Uterus (tissue), 3 donors: ENCODE measurements at regions not wholly inside any gene's neighbourhood (a gene's known extent, or its start where the extent isn't known, plus 50 kb on each side); places are given as distances from the start of the nearest gene placed in this dataset.

ENCODE experiments used
- DNase-seq, 2 donors: peaks; one replicate each; pipeline ENCODE4 v3.0.0-alpha.2; 2019 to 2020
- H3K27ac ChIP-seq, 2 donors: fragments of 200-600 bp; sonication (generic); 1 replicate in 1 of 2; 2 replicates in 1 of 2; pipeline ENCODE4 v1.5.1; 2016 to 2018
- H3K27me3 ChIP-seq, 2 donors: fragments of 200-600 bp; sonication (generic); one replicate each; pipeline ENCODE4 v1.5.1; 2018 to 2019; ENCODE audit warnings: control low read depth in 1 of 2
- H3K36me3 ChIP-seq, 2 donors: fragments of 200-600 bp; sonication (generic); one replicate each; pipeline ENCODE4 v1.5.1; 2019; ENCODE audit warnings: control low read depth in 1 of 2
- H3K4me1 ChIP-seq, 2 donors: fragments of 200-600 bp; sonication (generic); one replicate each; pipeline ENCODE4 v1.5.1; 2018 to 2019; ENCODE audit warnings: control low read depth in 1 of 2
- H3K4me3 ChIP-seq, 2 donors: fragments of 200-600 bp; sonication (generic); 1 replicate in 1 of 2; 2 replicates in 1 of 2; pipeline ENCODE4 v1.5.1; 2018 to 2019; ENCODE audit warnings: mild to moderate bottlenecking in 1 of 2
- H3K9me3 ChIP-seq, 2 donors: fragments of 200-600 bp; sonication (generic); one replicate each; pipeline ENCODE4 v1.5.1; 2019; ENCODE audit warnings: control low read depth in 1 of 2
- CTCF ChIP-seq, 4 experiments: fragments of 200-600 bp in 2 of 4; fragments of 450-650 bp in 2 of 4; sonication (generic) in 2 of 4; IDR thresholded peaks; one replicate each; pipeline ENCODE4 v1.5.1; 2016 to 2019; ENCODE audit warnings: antibody characterized with exemption in 4 of 4, mild to moderate bottlenecking in 2 of 4, moderate library complexity in 1 of 4
- POLR2A ChIP-seq, 2 donors: fragments of 450-650 bp; IDR thresholded peaks; one replicate each; pipeline ENCODE4 v1.6.1; 2016; ENCODE audit warnings: antibody characterized with exemption in 2 of 2, mild to moderate bottlenecking in 1 of 2, moderate library complexity in 1 of 2
- intact Hi-C: fragments of 100-400 bp; cut with DNase I; formaldehyde crosslinking; loops from one replicate; pipeline ENCODE4 v1.15.1; 2023; ENCODE audit warnings: low total_unique reads
- donor health status: DM: yes; HTN: yes; CAD: no.

- TF ChIP-seq POLR2A (IDR thresholded peaks at IDR 0.05), result no peak
- no peak for TF ChIP-seq CTCF (IDR thresholded peaks at IDR 0.05)
- no peak for DNase-seq
- Histone ChIP-seq H3K36me3 (no peaks in the 10 kb centered on the region), H3K4me1 (no peaks in the 10 kb centered on the region), H3K9me3 (no peaks in the 10 kb centered on the region), H3K27ac (no peak overlapping the region), H3K27me3 (no peaks in the 10 kb centered on the region), H3K4me3 (no peak overlapping the region)
- intact Hi-C loops, result no loop called here
Observed at GRCh38 chrX:69366183-69366582, 137.9 kb upstream of the NALF2 start.

GRCh38 chrX:69365755-69366154, 138.4 kb upstream of the NALF2 start:
- Histone ChIP-seq H3K27me3 (no peaks in the 10 kb centered on the region), H3K36me3 (no peaks in the 10 kb centered on the region), H3K27ac (no peak overlapping the region), H3K4me3 (no peak overlapping the region), H3K9me3 (no peaks in the 10 kb centered on the region), H3K4me1 (no peaks in the 10 kb centered on the region)
- TF ChIP-seq POLR2A (IDR thresholded peaks at IDR 0.05), result no peak
- TF ChIP-seq CTCF (IDR thresholded peaks at IDR 0.05), result no peak
- no peak for DNase-seq
- intact Hi-C loops, result no loop called here

- no peaks in the 10 kb centered on the region for H3K9me3 ChIP-seq
- no peaks in the 10 kb centered on the region for H3K4me1 ChIP-seq
- no peak overlapping the region for H3K27ac ChIP-seq
- H3K4me3 ChIP-seq, result no peak overlapping the region
- H3K27me3 ChIP-seq, result no peaks in the 10 kb centered on the region
- TF ChIP-seq POLR2A (IDR thresholded peaks at IDR 0.05), result no peak
- TF ChIP-seq CTCF (IDR thresholded peaks at IDR 0.05), result no peak
- no peak for DNase-seq
- intact Hi-C loops, result no loop called here
- no peaks in the 10 kb centered on the region for H3K36me3 ChIP-seq
Observed at GRCh38 chrX:69365349-69365748, 138.8 kb upstream of the NALF2 start.

GRCh38 chrX:69362856-69363255, 141.3 kb upstream of the NALF2 start:
- no peaks in the 10 kb centered on the region for H3K27me3 ChIP-seq

GRCh38 chrX:69362354-69362753, 141.8 kb upstream of the NALF2 start:
- Histone ChIP-seq H3K36me3 (no peaks in the 10 kb centered on the region), H3K4me1 (no peaks in the 10 kb centered on the region), H3K27ac (peak overlapping the region; percentile 45 to 74), H3K9me3 (no peaks in the 10 kb centered on the region), H3K4me3 (no peak overlapping the region), H3K27me3 (no peaks in the 10 kb centered on the region)
- intact Hi-C loops, result no loop called here
- TF ChIP-seq POLR2A (IDR thresholded peaks at IDR 0.05), result no peak
- no peak for DNase-seq

More at GRCh38 chrX:69362856-69363255, 141.3 kb upstream of the NALF2 start:
- no peak overlapping the region for H3K4me3 ChIP-seq
- H3K4me1 ChIP-seq, result no peaks in the 10 kb centered on the region
- H3K27ac ChIP-seq, result peak overlapping the region; percentile 45 to 74
- peak; percentile 63 to 72 for DNase-seq
- no peaks in the 10 kb centered on the region for H3K9me3 ChIP-seq
- H3K36me3 ChIP-seq, result no peaks in the 10 kb centered on the region
- intact Hi-C loops, result no loop called here
- no peak for TF ChIP-seq POLR2A (IDR thresholded peaks at IDR 0.05)
- TF ChIP-seq CTCF (IDR thresholded peaks at IDR 0.05), result no peak

- no peak for TF ChIP-seq POLR2A (IDR thresholded peaks at IDR 0.05)
- TF ChIP-seq CTCF (IDR thresholded peaks at IDR 0.05), result no peak
- H3K27ac ChIP-seq, result peak overlapping the region; percentile 21 to 74
Observed at GRCh38 chrX:69361311-69361845, 142.7 kb upstream of the NALF2 start.

More at GRCh38 chrX:69361311-69361845, 142.7 kb upstream of the NALF2 start:
- Histone ChIP-seq H3K4me1 (no peaks in the 10 kb centered on the region), H3K36me3 (no peaks in the 10 kb centered on the region), H3K9me3 (no peaks in the 10 kb centered on the region), H3K4me3 (no peak overlapping the region), H3K27me3 (no peaks in the 10 kb centered on the region)
- intact Hi-C loops, result no loop called here
- DNase-seq, result peak in 1 of 2 donors; percentile 25
